ENCODE measurements at regions not wholly inside any gene's neighbourhood (a gene's known extent, or its start where the extent isn't known, plus 50 kb on each side); places are given as distances from the start of the nearest gene placed in this dataset.

GRCh38 chr7:22645418-22646181, 81.4 kb upstream of the IL6 start:
- no peak for TF ChIP-seq CTCF (conservative IDR thresholded peaks at IDR 0.05)
- no peak for TF ChIP-seq EZH2 (IDR thresholded peaks at IDR 0.05; ENCODE audit: low read depth)
